H1 (cell line): ENCODE measurements at regions not wholly inside any gene's neighbourhood (a gene's known extent, or its start where the extent isn't known, plus 50 kb on each side); places are given as distances from the start of the nearest gene placed in this dataset.

Experiments
- CTCF ChIA-PET: fragments of 300-600 bp; sonication (Branson Sonifier 250); formaldehyde crosslinking; loops from one replicate; lab custom pipeline; 2021; ENCODE audit not compliant: partially characterized antibody; lab: Charles Lee
- POLR2A ChIA-PET: fragments of 300-600 bp; sonication (Branson Sonifier 250); formaldehyde crosslinking; loops from one replicate; lab custom pipeline; 2021; ENCODE audit warnings: inconsistent platforms; ENCODE audit not compliant: partially characterized antibody; lab: Charles Lee
- DNase-seq, 2 experiments: peaks; one replicate each; pipeline versions ENCODE4 v3.0.0 to v3.0.0-alpha.2; 2010 to 2022; ENCODE audit warnings: low spot score in 2 of 2, low read depth in 1 of 2, mixed read lengths in 1 of 2
- FAIRE-seq: peaks from 2 replicates; lab custom pipeline; 2011; peaks lifted over from hg19 to GRCh38; lab: Jason Lieb, UNC
- H2AFZ ChIP-seq: 2 replicates; pipeline ENCODE4 v1.8.1; 2012; ENCODE audit warnings: low read length, inconsistent platforms
- H2AK5ac ChIP-seq: 2 replicates; pipeline ENCODE4 v1.6.1; 2013; ENCODE audit warnings: low read depth, low read length
- H2BK120ac ChIP-seq: replicated peaks from 2 replicates; pipeline ENCODE3; 2013; ENCODE audit warnings: low read depth, low read length, inconsistent platforms
- H2BK12ac ChIP-seq: 2 replicates; pipeline ENCODE4 v1.6.1; 2013; ENCODE audit warnings: low read depth, low read length
- H2BK15ac ChIP-seq: 2 replicates; pipeline ENCODE4 v1.6.1; 2013; ENCODE audit warnings: low read length
- H2BK20ac ChIP-seq: 2 replicates; pipeline ENCODE4 v1.6.1; 2013; ENCODE audit warnings: low read length
- H2BK5ac ChIP-seq: 2 replicates; pipeline ENCODE4 v1.6.1; 2013; ENCODE audit warnings: low read depth, low read length
- H3K14ac ChIP-seq: 2 replicates; pipeline ENCODE4 v1.6.1; 2013; ENCODE audit warnings: inconsistent platforms; ENCODE audit not compliant: insufficient read length
- H3K18ac ChIP-seq: 2 replicates; pipeline ENCODE4 v1.6.1; 2013; ENCODE audit warnings: low read length; ENCODE audit errors: extremely low read depth
- H3K23ac ChIP-seq: 2 replicates; pipeline ENCODE4 v1.6.1; 2013; ENCODE audit warnings: inconsistent platforms; ENCODE audit not compliant: insufficient read length
- H3K23me2 ChIP-seq: 2 replicates; pipeline ENCODE4 v1.6.1; 2013; ENCODE audit warnings: low read depth, low read length
- H3K27ac ChIP-seq: 2 replicates; pipeline ENCODE4 v1.6.1; 2011; ENCODE audit warnings: low read depth, low read length, inconsistent platforms
- H3K27me3 ChIP-seq, 4 experiments: replicated peaks in 1 of 4; 1 replicate in 1 of 4; 2 replicates in 3 of 4; pipeline versions ENCODE4 v1.6.1 to v1.8.1; 2011 to 2013; ENCODE audit warnings: low read length in 3 of 4, mild to moderate bottlenecking in 3 of 4, inconsistent platforms in 2 of 4, mixed read lengths in 2 of 4, moderate library complexity in 1 of 4; ENCODE audit not compliant: control insufficient read depth in 3 of 4, insufficient read depth in 3 of 4; ENCODE audit errors: extremely low read depth in 1 of 4
- H3K36me3 ChIP-seq, 4 experiments: 2 replicates each; pipeline versions ENCODE4 v1.6.1 to v1.8.1; 2011 to 2013; ENCODE audit warnings: mild to moderate bottlenecking in 4 of 4, low read length in 3 of 4, moderate library complexity in 2 of 4, control low read depth in 1 of 4, inconsistent platforms in 1 of 4; ENCODE audit not compliant: insufficient read depth in 4 of 4, control insufficient read depth in 2 of 4
- H3K4ac ChIP-seq: replicated peaks from 2 replicates; pipeline ENCODE3; 2013; ENCODE audit warnings: low read length, low read depth, mixed read lengths, inconsistent platforms; ENCODE audit not compliant: insufficient read length
- H3K4me1 ChIP-seq, 4 experiments: replicated peaks in 1 of 4; 1 replicate in 1 of 4; 2 replicates in 3 of 4; pipeline versions ENCODE4 v1.6.1 to v1.8.1; 2011 to 2013; ENCODE audit warnings: low read length in 3 of 4, inconsistent platforms in 2 of 4, mixed read lengths in 1 of 4; ENCODE audit not compliant: insufficient read depth in 4 of 4, control insufficient read depth in 3 of 4
- H3K4me2 ChIP-seq, 2 experiments: 2 replicates each; pipeline versions ENCODE4 v1.6.1 to v1.8.1; 2011 to 2013; ENCODE audit warnings: low read depth in 2 of 2, low read length in 2 of 2, control low read depth in 1 of 2, inconsistent platforms in 1 of 2, mild to moderate bottlenecking in 1 of 2; ENCODE audit not compliant: insufficient read depth in 1 of 2
- H3K4me3 ChIP-seq, 4 experiments: fragments of 200-600, 300-600 bp in 1 of 4; sonication (generic), shearing (Covaris generic), sonication (Bioruptor Twin) in 1 of 4; 2 replicates each; pipeline versions ENCODE4 v1.5.1 to v1.8.1; 2011 to 2016; ENCODE audit warnings: low read length in 4 of 4, low read depth in 3 of 4, control low read depth in 2 of 4, inconsistent platforms in 2 of 4, mild to moderate bottlenecking in 2 of 4, mixed read lengths in 1 of 4, moderate library complexity in 1 of 4; ENCODE audit not compliant: insufficient read depth in 2 of 4; ENCODE audit errors: extremely low read depth in 1 of 4
- H3K56ac ChIP-seq: replicated peaks from 2 replicates; pipeline ENCODE3; 2013; ENCODE audit warnings: low read depth, mild to moderate bottlenecking, mixed read lengths, low read length, inconsistent platforms; ENCODE audit not compliant: insufficient read length
- H3K79me1 ChIP-seq: 2 replicates; pipeline ENCODE4 v1.6.1; 2013; ENCODE audit warnings: low read depth, low read length, control low read depth
- H3K79me2 ChIP-seq, 2 experiments: 2 replicates each; pipeline versions ENCODE4 v1.6.1 to v1.8.1; 2012 to 2013; ENCODE audit warnings: low read length in 2 of 2, mild to moderate bottlenecking in 2 of 2, inconsistent platforms in 1 of 2; ENCODE audit not compliant: insufficient read depth in 2 of 2, control insufficient read depth in 1 of 2
- H3K9ac ChIP-seq, 4 experiments: replicated peaks in 1 of 4; 1 replicate in 1 of 4; 2 replicates in 3 of 4; pipeline versions ENCODE4 v1.6.1 to v1.8.1; 2011 to 2013; ENCODE audit warnings: low read depth in 3 of 4, low read length in 3 of 4, control low read depth in 2 of 4, mild to moderate bottlenecking in 2 of 4, moderate library complexity in 2 of 4, inconsistent platforms in 1 of 4; ENCODE audit errors: extremely low read depth in 1 of 4
- H3K9me3 ChIP-seq, 2 experiments: 2 replicates each; pipeline versions ENCODE4 v1.6.1 to v1.8.1; 2012 to 2013; ENCODE audit warnings: mild to moderate bottlenecking in 2 of 2, moderate library complexity in 2 of 2, control low read depth in 1 of 2, inconsistent platforms in 1 of 2, low read depth in 1 of 2, low read length in 1 of 2, mixed read lengths in 1 of 2; ENCODE audit not compliant: insufficient read depth in 2 of 2
- H4K20me1 ChIP-seq, 2 experiments: replicated peaks in 1 of 2; 2 replicates each; pipeline versions ENCODE3 to v1.8.1; 2011 to 2013; ENCODE audit warnings: inconsistent platforms in 2 of 2, low read length in 2 of 2, mild to moderate bottlenecking in 1 of 2; ENCODE audit not compliant: insufficient read depth in 2 of 2, control insufficient read depth in 1 of 2
- H4K5ac ChIP-seq: 2 replicates; pipeline ENCODE4 v1.6.1; 2013; ENCODE audit warnings: low read length, low read depth, mixed read lengths, inconsistent platforms; ENCODE audit not compliant: insufficient read length
- H4K8ac ChIP-seq: 2 replicates; pipeline ENCODE4 v1.8.0; 2013; ENCODE audit warnings: mild to moderate bottlenecking, moderate library complexity, low read length, inconsistent platforms; ENCODE audit not compliant: insufficient read depth; ENCODE audit errors: extremely low read depth
- H4K91ac ChIP-seq: replicated peaks from 2 replicates; pipeline ENCODE3; 2013; ENCODE audit warnings: low read length, mixed read lengths, inconsistent platforms; ENCODE audit not compliant: insufficient read length
- CHD1 ChIP-seq: IDR thresholded peaks from 2 replicates; pipeline ENCODE4 v1.6.1; 2012; ENCODE audit warnings: low read depth, low read length, improper control_type of control experiment
- MAFK ChIP-seq: IDR thresholded peaks from 2 replicates; pipeline ENCODE4 v1.6.1; 2012; ENCODE audit warnings: low read depth, mild to moderate bottlenecking, improper control_type of control experiment, low read length
- TBP ChIP-seq: IDR thresholded peaks from 2 replicates; pipeline ENCODE4 v1.6.1; 2011; ENCODE audit warnings: low read depth, low read length, improper control_type of control experiment
- WGBS, 2 experiments: shearing (Covaris generic) in 1 of 2; methylation state at CpG; one replicate each; pipeline versions ENCODE4 v1.1.6 to v1.1.7; 2013 to 2015; ENCODE audit warnings: low lambda C conversion rate in 2 of 2, mixed read lengths in 2 of 2, inconsistent platforms in 1 of 2, low coverage in 1 of 2, missing lambda C conversion rate in 1 of 2; ENCODE audit not compliant: insufficient replicate concordance in 2 of 2, insufficient coverage in 1 of 2, insufficient read length in 1 of 2; ENCODE audit errors: extremely low coverage in 1 of 2, missing lambda C conversion rate in 1 of 2; 5-methylcytosine and 5-hydroxymethylcytosine counted together

DNA sequence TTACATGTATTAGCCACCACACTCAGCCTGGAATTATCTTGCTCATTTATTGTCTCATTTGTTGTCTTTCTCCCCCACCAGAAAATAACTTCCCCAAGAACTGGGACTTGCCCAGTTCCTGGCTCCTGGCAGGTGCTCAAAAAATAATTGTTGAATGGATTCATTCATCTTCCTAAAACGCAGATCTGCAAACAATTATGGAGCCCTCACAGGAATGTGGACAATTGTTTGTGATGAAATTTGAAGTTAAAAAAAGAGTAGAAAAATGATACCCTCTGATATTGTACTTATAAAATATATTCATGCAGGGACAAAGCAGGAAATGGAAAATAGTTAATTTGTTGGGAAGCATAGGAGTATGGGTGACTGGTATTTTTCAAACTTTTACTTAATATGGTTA is 60.7 kb upstream of the MAP1LC3B2 start:
- FAIRE-seq (no peak), DNase-seq (no peak)
- Histone ChIP-seq H3K79me1 (no peaks in the 10 kb centered on the region), H3K4me1 (peaks cover 0 to 10% (median 0%) of the 10 kb centered on the region in 4 experiments; a peak in 2 of 7 replicates), H4K91ac (no peak overlapping the region), H2BK5ac (no peak overlapping the region), H2AFZ (no peak overlapping the region), H3K4me3 (no peak overlapping the region), H3K23me2 (no peaks in the 10 kb centered on the region), H4K20me1 (no peaks in the 10 kb centered on the region), H3K9ac (no peak overlapping the region), H3K79me2 (no peaks in the 10 kb centered on the region), H3K4ac (no peak overlapping the region), H3K56ac (no peak overlapping the region), H3K18ac (no peak overlapping the region), H4K5ac (no peak overlapping the region), H3K27ac (no peak overlapping the region), H2BK20ac (no peak overlapping the region), H3K23ac (no peak overlapping the region), H3K14ac (no peak overlapping the region), H3K27me3 (no peaks in the 10 kb centered on the region), H3K9me3 (no peaks in the 10 kb centered on the region), H2BK12ac (no peak overlapping the region), H2BK15ac (no peak overlapping the region), H3K36me3 (no peaks in the 10 kb centered on the region; a peak in 1 of 8 replicates), H2BK120ac (no peak overlapping the region), H4K8ac (no peak overlapping the region), H2AK5ac (no peak overlapping the region), H3K4me2 (no peak overlapping the region)
- TF ChIP-seq CHD1 (no peak), TBP (no peak), MAFK (no peak)
- ChIA-PET CTCF (no interaction called here), POLR2A (no interaction called here)
- 80% methylated on average over 1 of the region's 1 CpG; no CpG with 5 or more reads in 1 of the 2 experiments for WGBS, 2 experiments
